ENCODE measurements at regions not wholly inside any gene's neighbourhood (a gene's known extent, or its start where the extent isn't known, plus 50 kb on each side); places are given as distances from the start of the nearest gene placed in this dataset.

GRCh38 chr17:33806631-33807030, 448.5 kb upstream of the CCL2 start:
- in situ Hi-C loops (cut with MboI; ENCODE audit: low sequenced_read_pairs), result no loop called here

GRCh38 chr17:33809748-33810147, 445.3 kb upstream of the CCL2 start:
- in situ Hi-C loops (cut with MboI; ENCODE audit: low sequenced_read_pairs), result no loop called here

GRCh38 chr17:33811004-33811760, 443.9 kb upstream of the CCL2 start:
- in situ Hi-C loops (cut with MboI; ENCODE audit: low sequenced_read_pairs), result no loop called here

- in situ Hi-C loops (cut with MboI; ENCODE audit: low sequenced_read_pairs), result no loop called here
Observed at GRCh38 chr17:33811984-33812577, 443.0 kb upstream of the CCL2 start.

GRCh38 chr17:33814852-33815251, 440.2 kb upstream of the CCL2 start:
- in situ Hi-C loops (cut with MboI; ENCODE audit: low sequenced_read_pairs), result no loop called here

- in situ Hi-C loops (cut with MboI; ENCODE audit: low sequenced_read_pairs), result no loop called here
Observed at GRCh38 chr17:33816036-33816435, 439.0 kb upstream of the CCL2 start.

- in situ Hi-C loops (cut with MboI; ENCODE audit: low sequenced_read_pairs), result no loop called here
Observed at GRCh38 chr17:33816842-33817617, 438.1 kb upstream of the CCL2 start.

GRCh38 chr17:33819539-33819938, 435.5 kb upstream of the CCL2 start:
- in situ Hi-C loops (cut with MboI; ENCODE audit: low sequenced_read_pairs), result no loop called here

GRCh38 chr17:33832262-33832661, 422.8 kb upstream of the CCL2 start:
- in situ Hi-C loops (cut with MboI; ENCODE audit: low sequenced_read_pairs), result no loop called here

- in situ Hi-C loops (cut with MboI; ENCODE audit: low sequenced_read_pairs), result no loop called here
Observed at GRCh38 chr17:33837281-33837680, 417.8 kb upstream of the CCL2 start.

GRCh38 chr17:33838281-33838680, 416.8 kb upstream of the CCL2 start:
- in situ Hi-C loops (cut with MboI; ENCODE audit: low sequenced_read_pairs), result no loop called here

- in situ Hi-C loops (cut with MboI; ENCODE audit: low sequenced_read_pairs), result no loop called here
Observed at GRCh38 chr17:33847900-33848299, 407.2 kb upstream of the CCL2 start.

GRCh38 chr17:33848433-33848832, 406.7 kb upstream of the CCL2 start:
- in situ Hi-C loops (cut with MboI; ENCODE audit: low sequenced_read_pairs), result no loop called here

GRCh38 chr17:33854596-33854995, 400.5 kb upstream of the CCL2 start:
- in situ Hi-C loops (cut with MboI; ENCODE audit: low sequenced_read_pairs), result no loop called here

GRCh38 chr17:33858121-33858520, 397.0 kb upstream of the CCL2 start:
- in situ Hi-C loops (cut with MboI; ENCODE audit: low sequenced_read_pairs), result no loop called here

GRCh38 chr17:33858682-33859081, 396.4 kb upstream of the CCL2 start:
- in situ Hi-C loops (cut with MboI; ENCODE audit: low sequenced_read_pairs), result no loop called here

GRCh38 chr17:33862772-33863602, 392.1 kb upstream of the CCL2 start:
- in situ Hi-C loops (cut with MboI; ENCODE audit: low sequenced_read_pairs), result no loop called here

GRCh38 chr17:33864758-33865229, 390.3 kb upstream of the CCL2 start:
- in situ Hi-C loops (cut with MboI; ENCODE audit: low sequenced_read_pairs), result no loop called here

GRCh38 chr17:33868899-33869298, 386.2 kb upstream of the CCL2 start:
- in situ Hi-C loops (cut with MboI; ENCODE audit: low sequenced_read_pairs), result no loop called here

- in situ Hi-C loops (cut with MboI; ENCODE audit: low sequenced_read_pairs), result no loop called here
Observed at GRCh38 chr17:33870936-33871335, 384.1 kb upstream of the CCL2 start.

All from HL-60/S4 (cell line).